ENCODE measurements at regions not wholly inside any gene's neighbourhood (a gene's known extent, or its start where the extent isn't known, plus 50 kb on each side); places are given as distances from the start of the nearest gene placed in this dataset.

GRCh38 chr1:234836045-234836681 is 226.2 kb upstream of the IRF2BP2 start:
- TF ChIP-seq CTCF (conservative IDR thresholded peaks at IDR 0.05; ENCODE audit: low read length), result no peak
- TF ChIP-seq EZH2phosphoT487 (IDR thresholded peaks at IDR 0.05; ENCODE audit: borderline replicate concordance, low read depth, low read length), result no peak

Measured in OCI-LY7 (cell line).